ENCODE measurements at regions not wholly inside any gene's neighbourhood (a gene's known extent, or its start where the extent isn't known, plus 50 kb on each side); places are given as distances from the start of the nearest gene placed in this dataset.

DNA sequence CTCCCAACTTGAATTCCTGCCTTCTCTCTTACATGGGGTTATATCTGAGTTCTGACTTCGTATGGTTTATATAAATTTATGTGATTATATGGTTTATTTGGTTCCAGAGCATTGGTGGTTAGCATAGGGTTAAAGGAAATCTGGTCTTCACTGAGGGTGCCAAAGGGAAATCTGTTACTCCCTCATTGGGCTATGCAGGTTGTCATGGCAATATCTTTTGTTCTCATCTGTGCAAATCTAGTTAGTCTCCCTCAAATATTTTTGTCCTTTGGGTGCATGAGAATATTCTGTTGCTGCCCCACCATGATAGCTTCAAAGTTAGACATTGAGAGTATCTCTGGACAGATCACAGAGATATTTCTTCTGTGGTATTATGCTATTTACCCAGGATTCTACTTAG, 71.8 kb upstream of the OTUD4 start:
- Histone ChIP-seq H3K14ac (ENCODE audit: insufficient read depth, low read length) (no peak overlapping the region), H2BK12ac (ENCODE audit: insufficient read length, low read depth, low read length) (no peak overlapping the region), H3K9ac (ENCODE audit: extremely low read depth, insufficient read length, low read length) (no peak overlapping the region), H3K4ac (ENCODE audit: low read depth, low read length) (no peak overlapping the region), H2AFZ (ENCODE audit: low read length) (no peak overlapping the region), H3K18ac (ENCODE audit: insufficient read length, low read depth, low read length) (peak overlapping the region; percentile 38), H3K4me2 (ENCODE audit: insufficient read depth, insufficient read length, low read length) (no peak overlapping the region), H3T11ph (ENCODE audit: low read length) (no peak overlapping the region), H3K27ac (ENCODE audit: insufficient read length, low read depth, low read length) (no peak overlapping the region), H3K79me2 (ENCODE audit: insufficient read depth, low read length) (no peaks in the 10 kb centered on the region), H2BK5ac (ENCODE audit: insufficient read length, low read length) (no peak overlapping the region), H3K23me2 (ENCODE audit: insufficient read length, low read depth, low read length, poor library complexity, severe bottlenecking) (no peaks in the 10 kb centered on the region), H4K5ac (ENCODE audit: insufficient read length, low read depth, low read length) (no peak overlapping the region), H2BK15ac (ENCODE audit: low read depth, low read length) (no peak overlapping the region), H3K27me3 (ENCODE audit: insufficient read depth, low read length) (no peaks in the 10 kb centered on the region), H4K8ac (replicated peaks; ENCODE audit: insufficient read length, low read depth, low read length) (no peak overlapping the region), H3K56ac (ENCODE audit: insufficient read length, low read depth, low read length) (no peak overlapping the region), H3K9me3 (ENCODE audit: control insufficient read depth, low read depth, low read length) (no peaks in the 10 kb centered on the region), H2BK20ac (ENCODE audit: low read depth, low read length, poor library complexity, severe bottlenecking) (no peak overlapping the region), H3K4me1 (ENCODE audit: insufficient read depth, low read length) (no peaks in the 10 kb centered on the region), H4K20me1 (ENCODE audit: control insufficient read depth, insufficient read depth, insufficient read length) (no peaks in the 10 kb centered on the region), H3K23ac (ENCODE audit: insufficient read length, low read depth, low read length) (no peak overlapping the region), H2AK5ac (ENCODE audit: insufficient read length, low read length) (no peak overlapping the region), H3K79me1 (ENCODE audit: insufficient read depth, low read depth, low read length, poor library complexity, severe bottlenecking) (no peaks in the 10 kb centered on the region), H4K91ac (ENCODE audit: insufficient read length, low read depth, low read length) (no peak overlapping the region), H2BK120ac (ENCODE audit: low read depth, low read length, poor library complexity, severe bottlenecking) (no peak overlapping the region)
- H3K4me3 Mint-ChIP-seq, result no peak overlapping the region
- no peak for DNase-seq
- peaks cover 4 to 6% of the 10 kb centered on the region in 2 experiments for H3K4me1 Mint-ChIP-seq
- TF ChIP-seq, protein P1, sequence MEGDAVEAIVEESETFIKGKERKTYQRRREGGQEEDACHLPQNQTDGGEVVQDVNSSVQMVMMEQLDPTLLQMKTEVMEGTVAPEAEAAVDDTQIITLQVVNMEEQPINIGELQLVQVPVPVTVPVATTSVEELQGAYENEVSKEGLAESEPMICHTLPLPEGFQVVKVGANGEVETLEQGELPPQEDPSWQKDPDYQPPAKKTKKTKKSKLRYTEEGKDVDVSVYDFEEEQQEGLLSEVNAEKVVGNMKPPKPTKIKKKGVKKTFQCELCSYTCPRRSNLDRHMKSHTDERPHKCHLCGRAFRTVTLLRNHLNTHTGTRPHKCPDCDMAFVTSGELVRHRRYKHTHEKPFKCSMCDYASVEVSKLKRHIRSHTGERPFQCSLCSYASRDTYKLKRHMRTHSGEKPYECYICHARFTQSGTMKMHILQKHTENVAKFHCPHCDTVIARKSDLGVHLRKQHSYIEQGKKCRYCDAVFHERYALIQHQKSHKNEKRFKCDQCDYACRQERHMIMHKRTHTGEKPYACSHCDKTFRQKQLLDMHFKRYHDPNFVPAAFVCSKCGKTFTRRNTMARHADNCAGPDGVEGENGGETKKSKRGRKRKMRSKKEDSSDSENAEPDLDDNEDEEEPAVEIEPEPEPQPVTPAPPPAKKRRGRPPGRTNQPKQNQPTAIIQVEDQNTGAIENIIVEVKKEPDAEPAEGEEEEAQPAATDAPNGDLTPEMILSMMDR (conservative IDR thresholded peaks at IDR 0.05), result no peak
- no peaks in the 10 kb centered on the region for H3K27me3 Mint-ChIP-seq (ENCODE audit: low read depth)
- no peak overlapping the region for H3K27ac Mint-ChIP-seq
- no peaks in the 10 kb centered on the region for H3K9me3 Mint-ChIP-seq
- no peaks in the 10 kb centered on the region for H3K36me3 Mint-ChIP-seq (ENCODE audit: insufficient read depth in 1 of 3, low read depth in 3 of 3)
- WGBS (ENCODE audit: extremely low coverage, insufficient read length, low lambda C conversion rate), result no CpG with 5 or more reads among the region's 1 CpG
